ENCODE measurements at regions not wholly inside any gene's neighbourhood (a gene's known extent, or its start where the extent isn't known, plus 50 kb on each side); places are given as distances from the start of the nearest gene placed in this dataset.

- no peak for DNase-seq (ENCODE audit: low spot score)
- TF ChIP-seq CTCF (IDR thresholded peaks at IDR 0.05): no peak
- ATAC-seq (ENCODE audit: low FRiP score): no peak
Observed at GRCh38 chr11:70720281-70720680, 322.0 kb downstream of the CTTN start.

- no peak for ATAC-seq (ENCODE audit: low FRiP score)
- no peak for TF ChIP-seq CTCF (IDR thresholded peaks at IDR 0.05)
- no peak for DNase-seq (ENCODE audit: low spot score)
Observed at GRCh38 chr11:70721006-70721405, 322.7 kb downstream of the CTTN start.

- ATAC-seq (ENCODE audit: low FRiP score): no peak
- no peak for DNase-seq (ENCODE audit: low spot score)
- TF ChIP-seq CTCF (IDR thresholded peaks at IDR 0.05): no peak
Observed at GRCh38 chr11:70725278-70725677, 326.9 kb downstream of the CTTN start.

GRCh38 chr11:70725739-70726138, 327.4 kb downstream of the CTTN start:
- DNase-seq (ENCODE audit: low spot score) (no peak), ATAC-seq (ENCODE audit: low FRiP score) (no peak)
- no peak for TF ChIP-seq CTCF (IDR thresholded peaks at IDR 0.05)

GRCh38 chr11:70727021-70727420, 328.7 kb downstream of the CTTN start:
- TF ChIP-seq CTCF (IDR thresholded peaks at IDR 0.05): no peak
- ATAC-seq (ENCODE audit: low FRiP score): no peak

GRCh38 chr11:70727899-70728620, 329.7 kb downstream of the CTTN start:
- TF ChIP-seq CTCF (IDR thresholded peaks at IDR 0.05): no peak
- DNase-seq (ENCODE audit: low spot score) (no peak), ATAC-seq (ENCODE audit: low FRiP score) (no peak)

More at GRCh38 chr11:70727021-70727420, 328.7 kb downstream of the CTTN start:
- DNase-seq (ENCODE audit: low spot score): no peak

GRCh38 chr11:70729949-70730348, 331.6 kb downstream of the CTTN start:
- DNase-seq (ENCODE audit: low spot score) (no peak), ATAC-seq (ENCODE audit: low FRiP score) (no peak)
- no peak for TF ChIP-seq CTCF (IDR thresholded peaks at IDR 0.05)

All from omental fat pad (tissue), 3 donors.